Uterus (tissue), 2 donors: ENCODE measurements at regions not wholly inside any gene's neighbourhood (a gene's known extent, or its start where the extent isn't known, plus 50 kb on each side); places are given as distances from the start of the nearest gene placed in this dataset.

ENCODE experiments used
- CTCF ChIP-seq, 4 experiments: fragments of 200-600 bp in 2 of 4; fragments of 450-650 bp in 2 of 4; sonication (generic) in 2 of 4; IDR thresholded peaks; one replicate each; pipeline ENCODE4 v1.5.1; 2016 to 2019; ENCODE audit warnings: antibody characterized with exemption in 4 of 4, mild to moderate bottlenecking in 2 of 4, moderate library complexity in 1 of 4
- POLR2A ChIP-seq, 2 donors: fragments of 450-650 bp; IDR thresholded peaks; one replicate each; pipeline ENCODE4 v1.6.1; 2016; ENCODE audit warnings: antibody characterized with exemption in 2 of 2, mild to moderate bottlenecking in 1 of 2, moderate library complexity in 1 of 2

- TF ChIP-seq CTCF (IDR thresholded peaks at IDR 0.05) (no peak), POLR2A (IDR thresholded peaks at IDR 0.05) (no peak)
These were observed 529.3 kb upstream of the LRRTM4 start for GRCh38 chr2:78051480-78051879.
